Uterus (tissue), 2 donors: ENCODE measurements at regions not wholly inside any gene's neighbourhood (a gene's known extent, or its start where the extent isn't known, plus 50 kb on each side); places are given as distances from the start of the nearest gene placed in this dataset.
A peak's percentile ranks its signal among the peaks of the same experiment; 100 is the strongest.

Source experiments
- CTCF ChIP-seq, 4 experiments: fragments of 200-600 bp in 2 of 4; fragments of 450-650 bp in 2 of 4; sonication (generic) in 2 of 4; IDR thresholded peaks; one replicate each; pipeline ENCODE4 v1.5.1; 2016 to 2019; ENCODE audit warnings: antibody characterized with exemption in 4 of 4, mild to moderate bottlenecking in 2 of 4, moderate library complexity in 1 of 4
- POLR2A ChIP-seq, 2 donors: fragments of 450-650 bp; IDR thresholded peaks; one replicate each; pipeline ENCODE4 v1.6.1; 2016; ENCODE audit warnings: antibody characterized with exemption in 2 of 2, mild to moderate bottlenecking in 1 of 2, moderate library complexity in 1 of 2

GRCh38 chrX:115949900-115950822, 220.4 kb upstream of the AGTR2 start:
- TF ChIP-seq CTCF (IDR thresholded peaks at IDR 0.05): peak in 2 of 4 experiments; percentile 21 to 40
- TF ChIP-seq POLR2A (IDR thresholded peaks at IDR 0.05): no peak
